HCT116 (cell line): ENCODE measurements at regions not wholly inside any gene's neighbourhood (a gene's known extent, or its start where the extent isn't known, plus 50 kb on each side); places are given as distances from the start of the nearest gene placed in this dataset.

Source experiments
- ATAC-seq: fragments of 200-7000 bp; cut with Tn5 transposase; 2 replicates; pipeline ENCODE4 v1.9.1; 2020; ENCODE audit warnings: mild to moderate bottlenecking, moderate library complexity
- BruUV-seq: library from RNA; stranded (reverse); fragments of 400-500 nt; replicated peaks from 2 replicates; lab custom pipeline; 2021; lab: Mats Ljungman, UMichigan
- CTCF ChIA-PET: fragments of 300-600 bp; sonication (Branson Sonifier 250); formaldehyde crosslinking; loops from one replicate; lab custom pipeline; 2021; ENCODE audit warnings: antibody characterized with exemption; lab: Charles Lee
- POLR2A ChIA-PET: fragments of 300-600, 350-600 bp; sonication (Branson Sonifier 250); formaldehyde crosslinking; loops from one replicate; lab custom pipeline; 2021; ENCODE audit warnings: antibody characterized with exemption; lab: Charles Lee
- RAD21 ChIA-PET, 2 experiments: fragments of 300-600 bp; sonication (Branson Sonifier 250); formaldehyde crosslinking; loops; one replicate each; lab custom pipeline; 2023; ENCODE audit warnings: low total read pairs in 2 of 2; ENCODE audit not compliant: uncharacterized antibody in 2 of 2, unreplicated experiment in 2 of 2, low non-redundant PET in 1 of 2; lab: Charles Lee
- DNase-seq: peaks from one replicate; pipeline ENCODE4 v3.0.0-alpha.2; 2010; ENCODE audit warnings: low read depth, low spot score
- H2AFZ ChIP-seq: fragments of 200-600 bp; shearing (Covaris generic), sonication (generic); 2 replicates; pipeline ENCODE4 v1.6.1; 2017; ENCODE audit warnings: low read depth, mixed run types, mixed read lengths, antibody characterized with exemption, low read length; ENCODE audit not compliant: poor library complexity, severe bottlenecking
- H3K27ac ChIP-seq: 2 replicates; pipeline ENCODE4 v1.5.1; 2012; ENCODE audit warnings: low read depth, low read length
- H3K27me3 ChIP-seq: fragments of 200-600 bp; sonication (generic); 2 replicates; pipeline ENCODE4 v1.6.1; 2016; ENCODE audit warnings: mixed run types, low read length, mixed read lengths; ENCODE audit not compliant: insufficient read depth
- H3K36me3 ChIP-seq, 2 experiments: fragments of 200-500 bp in 1 of 2; fragments of 200-600 bp in 1 of 2; sonication (Bioruptor generic) in 1 of 2; sonication (generic) in 1 of 2; 2 replicates each; pipeline versions ENCODE4 v1.5.1 to v1.6.1; 2014 to 2016; ENCODE audit warnings: low read length in 2 of 2, inconsistent platforms in 1 of 2, mixed read lengths in 1 of 2, mixed run types in 1 of 2; ENCODE audit not compliant: insufficient read depth in 2 of 2, control insufficient read depth in 1 of 2
- H3K4me1 ChIP-seq, 2 experiments: fragments of 200-600 bp in 1 of 2; sonication (generic) in 1 of 2; 2 replicates each; pipeline versions ENCODE4 v1.5.1 to v1.6.1; 2012 to 2017; ENCODE audit warnings: low read length in 2 of 2, inconsistent platforms in 1 of 2, mild to moderate bottlenecking in 1 of 2, mixed read lengths in 1 of 2, mixed run types in 1 of 2, moderate library complexity in 1 of 2; ENCODE audit not compliant: insufficient read depth in 2 of 2, control insufficient read depth in 1 of 2
- H3K4me2 ChIP-seq: fragments of 200-600 bp; sonication (generic); 2 replicates; pipeline ENCODE4 v1.6.1; 2017; ENCODE audit warnings: mixed run types, low read length, mixed read lengths
- H3K4me3 ChIP-seq, 2 experiments: fragments of 200-600 bp in 1 of 2; sonication (generic) in 1 of 2; replicated peaks in 1 of 2; 2 replicates each; pipeline ENCODE4 v1.5.1; 2011 to 2016; ENCODE audit warnings: low read length in 2 of 2, control low read depth in 1 of 2, low read depth in 1 of 2, mild to moderate bottlenecking in 1 of 2, mixed read lengths in 1 of 2, mixed run types in 1 of 2
- H3K79me2 ChIP-seq: fragments of 200-600 bp; sonication (generic); 2 replicates; pipeline ENCODE4 v1.6.1; 2017; ENCODE audit warnings: mild to moderate bottlenecking, mixed run types, low read length, moderate library complexity, mixed read lengths; ENCODE audit not compliant: insufficient read depth
- H3K9ac ChIP-seq: fragments of 200-600 bp; sonication (generic); 2 replicates; pipeline ENCODE4 v1.6.1; 2016; ENCODE audit warnings: low read length, mixed read lengths
- H3K9me2 ChIP-seq: fragments of 200-600 bp; sonication (generic), shearing (Covaris generic); 2 replicates; pipeline ENCODE4 v1.6.1; 2017; ENCODE audit warnings: mixed run types, mild to moderate bottlenecking, moderate library complexity; ENCODE audit not compliant: insufficient read depth
- H3K9me3 ChIP-seq, 2 experiments: fragments of 200-500 bp in 1 of 2; fragments of 200-600 bp in 1 of 2; sonication (Bioruptor generic) in 1 of 2; sonication (generic) in 1 of 2; 2 replicates each; pipeline ENCODE4 v1.6.1; 2014 to 2017; ENCODE audit warnings: low read length in 2 of 2, mixed read lengths in 2 of 2, inconsistent platforms in 1 of 2, low read depth in 1 of 2, mild to moderate bottlenecking in 1 of 2, mixed run types in 1 of 2, moderate library complexity in 1 of 2; ENCODE audit not compliant: control insufficient read depth in 1 of 2, insufficient read depth in 1 of 2
- H4K20me1 ChIP-seq: fragments of 200-600 bp; sonication (generic), shearing (Covaris generic); 2 replicates; pipeline ENCODE4 v1.6.1; 2017; ENCODE audit warnings: mixed run types, mild to moderate bottlenecking, moderate library complexity; ENCODE audit not compliant: insufficient read depth
- CBX3 ChIP-seq: IDR thresholded peaks from 2 replicates; pipeline ENCODE4 v1.6.1; 2012; ENCODE audit warnings: low read depth
- CEBPB ChIP-seq: IDR thresholded peaks from 2 replicates; pipeline ENCODE4 v1.6.1; 2012; ENCODE audit warnings: low read depth
- EGR1 ChIP-seq: IDR thresholded peaks from 2 replicates; pipeline ENCODE4 v1.6.1; 2012; ENCODE audit warnings: low read depth
- EZH2 ChIP-seq: fragments of 200-600 bp; sonication (generic); IDR thresholded peaks from 2 replicates; pipeline ENCODE4 v1.6.1; 2017; ENCODE audit warnings: antibody characterized with exemption, mixed run types
- EZH2phosphoT487 ChIP-seq: fragments of 200-600 bp; IDR thresholded peaks from 2 replicates; pipeline ENCODE4 v1.6.1; 2018; ENCODE audit warnings: antibody characterized with exemption, borderline replicate concordance
- FOSL1 ChIP-seq: IDR thresholded peaks from 2 replicates; pipeline ENCODE4 v1.6.1; 2012; ENCODE audit warnings: low read depth
- JUND ChIP-seq: IDR thresholded peaks from 2 replicates; pipeline ENCODE4 v1.6.1; 2012
- POLR2A ChIP-seq: IDR thresholded peaks from 2 replicates; pipeline ENCODE4 v1.7.0; 2011; ENCODE audit warnings: borderline replicate concordance; ENCODE audit not compliant: insufficient read depth, insufficient read length; ENCODE audit errors: extremely low read depth
- POLR2AphosphoS5 ChIP-seq: IDR thresholded peaks from 2 replicates; pipeline ENCODE4 v1.6.1; 2011; ENCODE audit warnings: mild to moderate bottlenecking, low read depth, low read length, moderate library complexity
- RAD21 ChIP-seq: IDR thresholded peaks from 2 replicates; pipeline ENCODE4 v1.6.1; 2012; ENCODE audit warnings: low read depth, mild to moderate bottlenecking
- SIN3A ChIP-seq: IDR thresholded peaks from 2 replicates; pipeline ENCODE4 v1.6.1; 2012; ENCODE audit warnings: low read depth
- SP1 ChIP-seq: IDR thresholded peaks from 2 replicates; pipeline ENCODE4 v1.6.1; 2012; ENCODE audit warnings: low read depth
- SRF ChIP-seq: IDR thresholded peaks from 2 replicates; pipeline ENCODE4 v1.6.1; 2012; ENCODE audit warnings: low read depth
- TCF7L2 ChIP-seq: IDR thresholded peaks from 2 replicates; pipeline ENCODE4 v1.7.0; 2011; ENCODE audit warnings: borderline replicate concordance, inconsistent platforms; ENCODE audit not compliant: insufficient read depth, insufficient read length; ENCODE audit errors: extremely low read depth
- YY1 ChIP-seq: IDR thresholded peaks from 2 replicates; pipeline ENCODE4 v1.6.1; 2011; ENCODE audit warnings: low read length, low read depth, moderate library complexity, mild to moderate bottlenecking; ENCODE audit not compliant: insufficient replicate concordance; ENCODE audit errors: extremely low read depth
- ZFX ChIP-seq: fragments of 450-650 bp; IDR thresholded peaks from 2 replicates; pipeline ENCODE4 v1.6.1; 2017
- ZNF274 ChIP-seq: fragments of 200-500 bp; sonication (Bioruptor generic); IDR thresholded peaks from 2 replicates; pipeline ENCODE4 v1.6.1; 2014; ENCODE audit warnings: mild to moderate bottlenecking, low read depth, low read length, inconsistent platforms
- intact Hi-C: fragments of 100-400 bp; cut with micrococcal nuclease; formaldehyde crosslinking; loops from 2 replicates; pipeline ENCODE4 v1.10.0; 2022
- TF ChIP-seq, protein P1 (sequence below): IDR thresholded peaks from 2 replicates; pipeline ENCODE4 v1.6.1; 2011; ENCODE audit warnings: mild to moderate bottlenecking, low read length, moderate library complexity; ENCODE audit not compliant: insufficient replicate concordance; ENCODE audit errors: extremely low read depth
- TF ChIP-seq, protein P2 (sequence below): IDR thresholded peaks from 2 replicates; pipeline ENCODE4 v1.6.1; 2012
- TF ChIP-seq, protein P3 (sequence below): IDR thresholded peaks from 2 replicates; pipeline ENCODE4 v1.6.1; 2012

DNA sequence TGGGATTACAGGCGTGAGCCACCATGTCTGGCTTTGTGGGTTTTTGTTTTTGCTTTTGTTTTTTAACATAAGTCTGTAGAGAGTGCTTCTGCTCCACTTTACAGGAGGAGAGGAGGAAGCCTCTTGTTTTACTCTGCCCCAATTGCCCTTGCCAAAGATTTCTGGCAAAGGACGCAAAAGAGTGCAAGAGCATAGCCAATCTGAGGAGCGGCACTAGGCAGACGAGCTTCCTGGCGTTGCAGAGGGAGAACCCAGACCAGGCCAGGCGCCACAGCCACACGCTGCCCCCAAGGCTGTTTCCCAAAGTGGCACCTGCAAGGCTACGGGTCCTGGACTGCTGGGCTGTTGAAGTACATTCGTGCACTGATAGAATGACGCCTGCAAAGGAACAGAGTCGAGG lies 96.2 kb downstream of the BBS10 start:
- TF ChIP-seq, protein P1, sequence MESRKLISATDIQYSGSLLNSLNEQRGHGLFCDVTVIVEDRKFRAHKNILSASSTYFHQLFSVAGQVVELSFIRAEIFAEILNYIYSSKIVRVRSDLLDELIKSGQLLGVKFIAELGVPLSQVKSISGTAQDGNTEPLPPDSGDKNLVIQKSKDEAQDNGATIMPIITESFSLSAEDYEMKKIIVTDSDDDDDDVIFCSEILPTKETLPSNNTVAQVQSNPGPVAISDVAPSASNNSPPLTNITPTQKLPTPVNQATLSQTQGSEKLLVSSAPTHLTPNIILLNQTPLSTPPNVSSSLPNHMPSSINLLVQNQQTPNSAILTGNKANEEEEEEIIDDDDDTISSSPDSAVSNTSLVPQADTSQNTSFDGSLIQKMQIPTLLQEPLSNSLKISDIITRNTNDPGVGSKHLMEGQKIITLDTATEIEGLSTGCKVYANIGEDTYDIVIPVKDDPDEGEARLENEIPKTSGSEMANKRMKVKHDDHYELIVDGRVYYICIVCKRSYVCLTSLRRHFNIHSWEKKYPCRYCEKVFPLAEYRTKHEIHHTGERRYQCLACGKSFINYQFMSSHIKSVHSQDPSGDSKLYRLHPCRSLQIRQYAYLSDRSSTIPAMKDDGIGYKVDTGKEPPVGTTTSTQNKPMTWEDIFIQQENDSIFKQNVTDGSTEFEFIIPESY = no peak
- TF ChIP-seq ZNF274 = no peak
- TF ChIP-seq POLR2AphosphoS5 = no peak
- no peak for TF ChIP-seq EZH2phosphoT487
- TF ChIP-seq YY1 = no peak
- TF ChIP-seq FOSL1 = no peak
- TF ChIP-seq EGR1 = no peak
- RAD21 ChIA-PET = no interaction called here
- intact Hi-C loops = no loop called here
- no peak for DNase-seq
- ATAC-seq = no peak
- H3K9me2 ChIP-seq = no peaks in the 10 kb centered on the region
- H3K9ac ChIP-seq = no peak overlapping the region
- H3K79me2 ChIP-seq = no peaks in the 10 kb centered on the region
- no peak overlapping the region for H2AFZ ChIP-seq
- no peaks in the 10 kb centered on the region for H3K9me3 ChIP-seq
- H3K36me3 ChIP-seq = no peaks in the 10 kb centered on the region
- no peak overlapping the region for H3K4me3 ChIP-seq
- no peaks in the 10 kb centered on the region for H3K4me1 ChIP-seq
- H3K4me2 ChIP-seq = no peak overlapping the region
- H4K20me1 ChIP-seq = no peaks in the 10 kb centered on the region
- POLR2A ChIA-PET = no interaction called here
- H3K27ac ChIP-seq = no peak overlapping the region
- H3K27me3 ChIP-seq = no peaks in the 10 kb centered on the region
- CTCF ChIA-PET = no interaction called here
- no TSS peak for BruUV-seq

GRCh38 chr12:76250256-76250655 lies 98.0 kb downstream of the BBS10 start:
- no peak overlapping the region for H3K27ac ChIP-seq
- no peaks in the 10 kb centered on the region for H4K20me1 ChIP-seq
- ChIA-PET CTCF (no interaction called here), RAD21 (no interaction called here), POLR2A (no interaction called here)
- BruUV-seq = no TSS peak
- no peaks in the 10 kb centered on the region for H3K27me3 ChIP-seq
- ATAC-seq (no peak), DNase-seq (no peak)
- no peaks in the 10 kb centered on the region for H3K9me3 ChIP-seq
- no peak overlapping the region for H3K9ac ChIP-seq
- intact Hi-C loops = no loop called here
- H2AFZ ChIP-seq = no peak overlapping the region
- no peaks in the 10 kb centered on the region for H3K79me2 ChIP-seq
- no peaks in the 10 kb centered on the region for H3K36me3 ChIP-seq
- H3K4me1 ChIP-seq = no peaks in the 10 kb centered on the region
- H3K9me2 ChIP-seq = no peaks in the 10 kb centered on the region
- H3K4me2 ChIP-seq = no peak overlapping the region
- no peak overlapping the region for H3K4me3 ChIP-seq
- TF ChIP-seq, protein P2, sequence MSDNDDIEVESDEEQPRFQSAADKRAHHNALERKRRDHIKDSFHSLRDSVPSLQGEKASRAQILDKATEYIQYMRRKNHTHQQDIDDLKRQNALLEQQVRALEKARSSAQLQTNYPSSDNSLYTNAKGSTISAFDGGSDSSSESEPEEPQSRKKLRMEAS = no peak
- TF ChIP-seq SIN3A = no peak
- no peak for TF ChIP-seq SRF
- TF ChIP-seq EZH2 = no peak
- TF ChIP-seq, protein P3, sequence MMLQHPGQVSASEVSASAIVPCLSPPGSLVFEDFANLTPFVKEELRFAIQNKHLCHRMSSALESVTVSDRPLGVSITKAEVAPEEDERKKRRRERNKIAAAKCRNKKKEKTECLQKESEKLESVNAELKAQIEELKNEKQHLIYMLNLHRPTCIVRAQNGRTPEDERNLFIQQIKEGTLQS = no peak
- TF ChIP-seq CBX3 = no peak
- no peak for TF ChIP-seq ZNF274
- TF ChIP-seq JUND = no peak
- TF ChIP-seq ZFX = no peak
- TF ChIP-seq, protein P1 = no peak
- TF ChIP-seq EZH2phosphoT487 = no peak
- TF ChIP-seq CEBPB = no peak
- no peak for TF ChIP-seq FOSL1
- TF ChIP-seq POLR2A = no peak
- no peak for TF ChIP-seq TCF7L2
- no peak for TF ChIP-seq SP1
- TF ChIP-seq RAD21 = no peak
